DOHH2 (cell line): ENCODE measurements at regions not wholly inside any gene's neighbourhood (a gene's known extent, or its start where the extent isn't known, plus 50 kb on each side); places are given as distances from the start of the nearest gene placed in this dataset.

Experiments used
- CTCF ChIP-seq: fragments of 200-600 bp; sonication (generic); IDR thresholded peaks from one replicate; pipeline ENCODE4 v1.5.1; 2014; ENCODE audit warnings: antibody characterized with exemption, mild to moderate bottlenecking, low read depth, low read length; ENCODE audit not compliant: poor library complexity, severe bottlenecking
- EZH2phosphoT487 ChIP-seq: fragments of 200-600 bp; sonication (generic); IDR thresholded peaks from 2 replicates; pipeline ENCODE4 v1.6.1; 2017; ENCODE audit warnings: borderline replicate concordance, mild to moderate bottlenecking, antibody characterized with exemption, low read length, moderate library complexity, mixed read lengths

GRCh38 chr4:164134388-164134787 lies 619.5 kb upstream of the SMIM31 start:
- TF ChIP-seq CTCF (no peak), EZH2phosphoT487 (no peak)
